ENCODE measurements at regions not wholly inside any gene's neighbourhood (a gene's known extent, or its start where the extent isn't known, plus 50 kb on each side); places are given as distances from the start of the nearest gene placed in this dataset.

DNA sequence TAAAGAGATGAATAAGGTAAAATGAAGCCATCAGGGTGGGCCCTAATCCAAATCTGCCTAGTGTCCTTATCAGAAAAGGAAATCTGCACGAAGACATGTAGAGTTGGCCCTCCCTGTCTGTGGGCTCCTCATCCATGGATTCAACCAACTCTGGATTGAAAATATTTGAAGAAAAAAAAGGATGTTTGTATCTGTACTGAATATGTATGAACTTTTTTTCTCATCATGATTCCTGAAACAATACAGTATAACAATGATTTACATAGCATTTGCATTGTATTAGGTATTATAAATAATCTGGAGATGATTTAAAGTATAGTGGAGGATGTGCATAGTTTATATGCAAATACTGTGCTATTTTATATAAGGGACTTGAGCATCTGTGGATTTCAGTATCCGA, 59.0 kb upstream of the SMAD6 start:
- Histone ChIP-seq H4K20me1 (replicated peaks; ENCODE audit: control insufficient read depth, extremely low read depth, insufficient read depth, low read length) (no peaks in the 10 kb centered on the region), H3K36me3 (ENCODE audit: control insufficient read depth in 2 of 2, extremely low read depth in 1 of 2, insufficient read depth in 2 of 2, low read length in 2 of 2) (no peaks in the 10 kb centered on the region), H3K4me2 (ENCODE audit: insufficient read depth, low read length) (no peak overlapping the region), H3K9me3 (replicated peaks; ENCODE audit: control insufficient read depth, insufficient read depth, low read length) (no peaks in the 10 kb centered on the region), H3K9ac (replicated peaks; ENCODE audit: extremely low read depth, insufficient read depth, low read length) (no peak overlapping the region), H3K27me3 (ENCODE audit: control insufficient read depth in 2 of 2, insufficient read depth in 2 of 2, low read length in 2 of 2) (no peaks in the 10 kb centered on the region), H2AFZ (ENCODE audit: low read depth, low read length) (no peak overlapping the region), H3K9me1 (replicated peaks; ENCODE audit: control insufficient read depth, extremely low read depth, insufficient read depth, low read length) (no peaks in the 10 kb centered on the region), H3K27ac (ENCODE audit: insufficient read depth, low read depth, low read length) (no peak overlapping the region), H3K4me3 (replicated peaks in 1 of 3; ENCODE audit: insufficient read depth in 1 of 3, low read depth in 1 of 3, low read length in 3 of 3) (no peak overlapping the region), H3K79me2 (ENCODE audit: control insufficient read depth, insufficient read depth, low read length) (no peaks in the 10 kb centered on the region), H3K4me1 (ENCODE audit: control insufficient read depth, extremely low read depth, insufficient read depth, low read length) (peaks cover 57% of the 10 kb centered on the region)
- CTCF ChIA-PET: interaction anchor here (1.4 kb wide), 1 partner anchor 24 kb away, joined by 6 read pairs; no protein-coding TSS in a partner anchor
- intact Hi-C loops (cut with micrococcal nuclease) (no loop called here), dilution Hi-C loops (cut with MboI; ENCODE audit: extremely low pct_ligation_motif_present, low sequenced_read_pairs) (no loop called here)
- POLR2A ChIA-PET: no interaction called here
- DNase-seq (ENCODE audit: low read depth, low spot score) (no peak), FAIRE-seq (no peak)
- no TSS peak for BruUV-seq (replicated peaks)
- TF ChIP-seq GATA2 (IDR thresholded peaks at IDR 0.05; ENCODE audit: insufficient read depth, insufficient read length, low read depth, low read length) (no peak), POLR2AphosphoS5 (IDR thresholded peaks at IDR 0.05; ENCODE audit: insufficient read depth, low read depth, low read length) (no peak), MYC (IDR thresholded peaks at IDR 0.05; ENCODE audit: low read depth, low read length) (no peak), JUN (IDR thresholded peaks at IDR 0.05; ENCODE audit: borderline replicate concordance, insufficient read depth, insufficient read length, low read depth) (no peak), POLR2A (IDR thresholded peaks at IDR 0.05; ENCODE audit: low read depth, low read length) (no peak), FOS (IDR thresholded peaks at IDR 0.05; ENCODE audit: borderline replicate concordance, insufficient read depth, low read length) (no peak), EZH2 (IDR thresholded peaks at IDR 0.05; ENCODE audit: borderline replicate concordance, low read depth, low read length, severe bottlenecking) (no peak)
- TF ChIP-seq, protein P1, sequence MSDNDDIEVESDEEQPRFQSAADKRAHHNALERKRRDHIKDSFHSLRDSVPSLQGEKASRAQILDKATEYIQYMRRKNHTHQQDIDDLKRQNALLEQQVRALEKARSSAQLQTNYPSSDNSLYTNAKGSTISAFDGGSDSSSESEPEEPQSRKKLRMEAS (IDR thresholded peaks at IDR 0.05; ENCODE audit: insufficient read depth, insufficient read length): no peak
- TF ChIP-seq, protein P2, sequence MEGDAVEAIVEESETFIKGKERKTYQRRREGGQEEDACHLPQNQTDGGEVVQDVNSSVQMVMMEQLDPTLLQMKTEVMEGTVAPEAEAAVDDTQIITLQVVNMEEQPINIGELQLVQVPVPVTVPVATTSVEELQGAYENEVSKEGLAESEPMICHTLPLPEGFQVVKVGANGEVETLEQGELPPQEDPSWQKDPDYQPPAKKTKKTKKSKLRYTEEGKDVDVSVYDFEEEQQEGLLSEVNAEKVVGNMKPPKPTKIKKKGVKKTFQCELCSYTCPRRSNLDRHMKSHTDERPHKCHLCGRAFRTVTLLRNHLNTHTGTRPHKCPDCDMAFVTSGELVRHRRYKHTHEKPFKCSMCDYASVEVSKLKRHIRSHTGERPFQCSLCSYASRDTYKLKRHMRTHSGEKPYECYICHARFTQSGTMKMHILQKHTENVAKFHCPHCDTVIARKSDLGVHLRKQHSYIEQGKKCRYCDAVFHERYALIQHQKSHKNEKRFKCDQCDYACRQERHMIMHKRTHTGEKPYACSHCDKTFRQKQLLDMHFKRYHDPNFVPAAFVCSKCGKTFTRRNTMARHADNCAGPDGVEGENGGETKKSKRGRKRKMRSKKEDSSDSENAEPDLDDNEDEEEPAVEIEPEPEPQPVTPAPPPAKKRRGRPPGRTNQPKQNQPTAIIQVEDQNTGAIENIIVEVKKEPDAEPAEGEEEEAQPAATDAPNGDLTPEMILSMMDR (IDR thresholded peaks at IDR 0.05; ENCODE audit: extremely low read depth in 1 of 2, insufficient read depth in 1 of 2, low read depth in 1 of 2, low read length in 2 of 2): no peak

Measured in endothelial cell of umbilical vein (primary cell).